SK-N-SH (cell line): ENCODE measurements at regions not wholly inside any gene's neighbourhood (a gene's known extent, or its start where the extent isn't known, plus 50 kb on each side); places are given as distances from the start of the nearest gene placed in this dataset.

ENCODE experiments used
- CTCF ChIA-PET: fragments of 300-600, 350-600 bp; formaldehyde crosslinking; extraction: SDS; loops from one replicate; lab custom pipeline; 2021; lab: Yijun Ruan, JAX
- POLR2A ChIA-PET: fragments of 350-600 bp; sonication (Branson Sonifier 250); formaldehyde crosslinking; extraction: SDS; loops from one replicate; lab custom pipeline; 2020; ENCODE audit warnings: antibody characterized with exemption, inconsistent platforms; lab: Yijun Ruan, JAX
- DNase-seq: peaks from one replicate; pipeline ENCODE4 v3.0.0; 2012
- H2AFZ ChIP-seq: fragments of 200-600 bp; sonication (generic); 2 replicates; pipeline ENCODE4 v1.8.1; 2016; ENCODE audit warnings: antibody characterized with exemption, mild to moderate bottlenecking, low read depth
- H3F3A ChIP-seq: fragments of 200-600 bp; sonication (generic); replicated peaks from 2 replicates; pipeline ENCODE3; 2016; ENCODE audit warnings: antibody characterized with exemption, mild to moderate bottlenecking; ENCODE audit not compliant: insufficient read depth
- H3K27ac ChIP-seq, 2 experiments: fragments of 200-500 bp in 1 of 2; fragments of 200-600 bp in 1 of 2; sonication (Bioruptor generic) in 1 of 2; sonication (generic), shearing (Covaris generic) in 1 of 2; 2 replicates each; pipeline versions ENCODE4 v1.5.1 to v1.6.1; 2014 to 2016; ENCODE audit warnings: low read depth in 2 of 2, inconsistent platforms in 1 of 2, low read length in 1 of 2, mild to moderate bottlenecking in 1 of 2, mixed read lengths in 1 of 2
- H3K27me3 ChIP-seq: fragments of 200-600 bp; sonication (generic), shearing (Covaris generic); 2 replicates; pipeline ENCODE4 v1.6.1; 2016; ENCODE audit warnings: mixed run types; ENCODE audit not compliant: insufficient read depth
- H3K36me3 ChIP-seq, 2 experiments: fragments of 200-500 bp in 1 of 2; fragments of 200-600 bp in 1 of 2; sonication (Bioruptor generic) in 1 of 2; sonication (generic) in 1 of 2; replicated peaks in 1 of 2; 2 replicates each; pipeline versions ENCODE3 to v1.5.1; 2014 to 2016; ENCODE audit warnings: low read length in 1 of 2, mild to moderate bottlenecking in 1 of 2; ENCODE audit not compliant: insufficient read depth in 2 of 2, control insufficient read depth in 1 of 2
- H3K4me1 ChIP-seq, 2 experiments: fragments of 200-500 bp in 1 of 2; fragments of 200-600 bp in 1 of 2; sonication (Bioruptor generic) in 1 of 2; sonication (generic), shearing (Covaris generic) in 1 of 2; 2 replicates each; pipeline versions ENCODE4 v1.5.1 to v1.6.1; 2014 to 2016; ENCODE audit warnings: low read depth in 1 of 2, low read length in 1 of 2, mixed run types in 1 of 2; ENCODE audit not compliant: insufficient read depth in 2 of 2, control insufficient read depth in 1 of 2
- H3K4me2 ChIP-seq: fragments of 200-600 bp; sonication (generic), shearing (Covaris generic); 2 replicates; pipeline ENCODE4 v1.6.1; 2017; ENCODE audit warnings: mixed run types
- H3K4me3 ChIP-seq, 2 experiments: fragments of 200-500 bp in 1 of 2; fragments of 200-600 bp in 1 of 2; sonication (Bioruptor generic) in 1 of 2; sonication (generic), shearing (Covaris generic) in 1 of 2; 2 replicates each; pipeline versions ENCODE4 v1.5.1 to v1.8.1; 2014 to 2016; ENCODE audit warnings: low read depth in 2 of 2, inconsistent platforms in 1 of 2, low read length in 1 of 2, mild to moderate bottlenecking in 1 of 2, mixed read lengths in 1 of 2, moderate library complexity in 1 of 2
- H3K79me2 ChIP-seq: fragments of 200-600 bp; sonication (generic); 2 replicates; pipeline ENCODE4 v1.8.1; 2017; ENCODE audit warnings: mild to moderate bottlenecking; ENCODE audit not compliant: insufficient read depth
- H3K9ac ChIP-seq: fragments of 200-600 bp; sonication (generic); 2 replicates; pipeline ENCODE4 v1.6.1; 2017; ENCODE audit warnings: mixed run types
- H3K9me2 ChIP-seq: fragments of 200-600 bp; sonication (generic); 2 replicates; pipeline ENCODE4 v1.6.1; 2017; ENCODE audit warnings: mixed run types
- H3K9me3 ChIP-seq: fragments of 200-600 bp; sonication (generic); 2 replicates; pipeline ENCODE4 v1.6.1; 2017; ENCODE audit warnings: mixed run types, mild to moderate bottlenecking, moderate library complexity
- H4K20me1 ChIP-seq: fragments of 200-600 bp; sonication (generic); 2 replicates; pipeline ENCODE4 v1.6.1; 2017; ENCODE audit warnings: mild to moderate bottlenecking, mixed run types; ENCODE audit not compliant: insufficient read depth
- ELF1 ChIP-seq: IDR thresholded peaks from 2 replicates; pipeline ENCODE4 v1.4.0; 2012
- EP300 ChIP-seq, 2 experiments: IDR thresholded peaks; 2 replicates each; pipeline versions ENCODE4 v1.4.0 to v1.6.1; 2012; ENCODE audit warnings: borderline replicate concordance in 1 of 2, low read depth in 1 of 2, low read length in 1 of 2
- GABPA ChIP-seq: IDR thresholded peaks from 2 replicates; pipeline ENCODE4 v1.4.0; 2012; ENCODE audit warnings: low read depth, mild to moderate bottlenecking
- JUND ChIP-seq: IDR thresholded peaks from 2 replicates; pipeline ENCODE4 v1.4.0; 2012
- MEF2A ChIP-seq: IDR thresholded peaks from 2 replicates; pipeline ENCODE4 v1.4.0; 2012; ENCODE audit warnings: low read depth, borderline replicate concordance
- MXI1 ChIP-seq: IDR thresholded peaks from 2 replicates; pipeline ENCODE4 v1.6.1; 2012; ENCODE audit warnings: mild to moderate bottlenecking, low read depth, low read length, improper control_type of control experiment
- NRF1 ChIP-seq: IDR thresholded peaks from 2 replicates; pipeline ENCODE4 v1.6.1; 2012; ENCODE audit warnings: low read depth, mild to moderate bottlenecking, low read length
- RAD21 ChIP-seq: IDR thresholded peaks from 2 replicates; pipeline ENCODE4 v1.6.1; 2012; ENCODE audit warnings: mild to moderate bottlenecking, low read length
- RXRA ChIP-seq: IDR thresholded peaks from 2 replicates; pipeline ENCODE4 v1.4.0; 2012; ENCODE audit warnings: low read depth, mild to moderate bottlenecking, borderline replicate concordance
- SIN3A ChIP-seq: IDR thresholded peaks from 2 replicates; pipeline ENCODE4 v1.6.1; 2012; ENCODE audit warnings: low read depth, mild to moderate bottlenecking, low read length, moderate library complexity, borderline replicate concordance
- SMC3 ChIP-seq: IDR thresholded peaks from 2 replicates; pipeline ENCODE4 v1.6.1; 2012; ENCODE audit warnings: low read depth, low read length, improper control_type of control experiment
- TAF1 ChIP-seq: IDR thresholded peaks from 2 replicates; pipeline ENCODE4 v1.6.1; 2012; ENCODE audit warnings: low read depth, mild to moderate bottlenecking, low read length, moderate library complexity, borderline replicate concordance
- TEAD4 ChIP-seq: IDR thresholded peaks from 2 replicates; pipeline ENCODE4 v1.4.0; 2012; ENCODE audit warnings: mild to moderate bottlenecking, borderline replicate concordance; ENCODE audit not compliant: insufficient read depth
- WGBS: methylation state at CpG from one replicate; pipeline ENCODE4 v1.1.6; 2017; ENCODE audit warnings: low lambda C conversion rate; 5-methylcytosine and 5-hydroxymethylcytosine counted together
- TF ChIP-seq, protein P1 (sequence below): fragments of 200-600 bp; sonication (generic); IDR thresholded peaks from 2 replicates; pipeline ENCODE4 v1.6.1; 2017; ENCODE audit warnings: antibody characterized with exemption, mild to moderate bottlenecking, moderate library complexity
- TF ChIP-seq, protein P2 (sequence below): fragments of 150-350 bp; IDR thresholded peaks from 2 replicates; pipeline ENCODE4 v1.6.1; 2017; ENCODE audit warnings: antibody characterized with exemption, low read length, low read depth, borderline replicate concordance
- TF ChIP-seq, protein P3 (sequence below): IDR thresholded peaks from 2 replicates; pipeline ENCODE4 v1.6.1; 2012; ENCODE audit warnings: mild to moderate bottlenecking, low read depth, low read length, moderate library complexity
- TF ChIP-seq, protein P4 (sequence below): IDR thresholded peaks from 2 replicates; pipeline ENCODE4; 2012
- TF ChIP-seq, protein P5 (sequence below): IDR thresholded peaks from 2 replicates; pipeline ENCODE4 v1.4.0; 2012; ENCODE audit warnings: low read depth, borderline replicate concordance
- TF ChIP-seq, protein P6 (sequence below): IDR thresholded peaks from 2 replicates; pipeline ENCODE4 v1.4.0; 2012; ENCODE audit warnings: low read depth, borderline replicate concordance

DNA sequence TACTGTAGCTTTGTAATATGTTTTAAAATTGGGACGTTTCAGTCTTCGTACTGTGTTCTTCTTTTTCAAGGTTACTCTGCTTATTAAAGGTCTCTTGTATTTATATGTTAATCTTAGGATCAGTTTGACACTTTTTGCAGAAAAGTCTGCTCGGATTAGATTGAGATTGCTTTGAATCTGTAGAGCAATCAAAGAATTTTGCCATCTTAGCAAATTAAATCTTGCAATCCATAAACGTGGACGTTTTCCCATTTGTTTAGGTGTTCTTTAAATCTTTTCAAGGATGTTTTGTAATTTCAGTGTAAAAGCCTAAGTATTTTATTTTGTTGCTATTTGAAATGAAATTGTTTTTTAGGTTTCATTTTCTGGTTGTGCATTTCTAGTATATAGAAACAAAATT is 78.0 kb upstream of the GTSF1L start:
- Histone ChIP-seq H3K9ac (no peak overlapping the region), H3K4me2 (no peak overlapping the region), H3K9me3 (peaks cover 7% of the 10 kb centered on the region; the same call in 1 of the 2 replicates), H3K27me3 (no peaks in the 10 kb centered on the region), H3K4me3 (no peak overlapping the region), H4K20me1 (no peaks in the 10 kb centered on the region), H3K4me1 (peaks cover 0 to 2% of the 10 kb centered on the region in 2 experiments; a peak in 1 of 4 replicates), H3K9me2 (no peaks in the 10 kb centered on the region), H3K79me2 (no peaks in the 10 kb centered on the region), H3K36me3 (no peaks in the 10 kb centered on the region), H3K27ac (no peak overlapping the region), H2AFZ (no peak overlapping the region), H3F3A (no peaks in the 10 kb centered on the region)
- no peak for DNase-seq
- TF ChIP-seq JUND (no peak), EP300 (IDR thresholded peaks at IDR 0.05; ENCODE audit: borderline replicate concordance in 1 of 2, low read depth in 1 of 2, low read length in 1 of 2) (no peak), SMC3 (no peak), NRF1 (no peak), SIN3A (no peak), GABPA (no peak), TAF1 (no peak), RXRA (no peak), MEF2A (no peak), TEAD4 (no peak), ELF1 (no peak), RAD21 (no peak), MXI1 (no peak)
- TF ChIP-seq, protein P1, sequence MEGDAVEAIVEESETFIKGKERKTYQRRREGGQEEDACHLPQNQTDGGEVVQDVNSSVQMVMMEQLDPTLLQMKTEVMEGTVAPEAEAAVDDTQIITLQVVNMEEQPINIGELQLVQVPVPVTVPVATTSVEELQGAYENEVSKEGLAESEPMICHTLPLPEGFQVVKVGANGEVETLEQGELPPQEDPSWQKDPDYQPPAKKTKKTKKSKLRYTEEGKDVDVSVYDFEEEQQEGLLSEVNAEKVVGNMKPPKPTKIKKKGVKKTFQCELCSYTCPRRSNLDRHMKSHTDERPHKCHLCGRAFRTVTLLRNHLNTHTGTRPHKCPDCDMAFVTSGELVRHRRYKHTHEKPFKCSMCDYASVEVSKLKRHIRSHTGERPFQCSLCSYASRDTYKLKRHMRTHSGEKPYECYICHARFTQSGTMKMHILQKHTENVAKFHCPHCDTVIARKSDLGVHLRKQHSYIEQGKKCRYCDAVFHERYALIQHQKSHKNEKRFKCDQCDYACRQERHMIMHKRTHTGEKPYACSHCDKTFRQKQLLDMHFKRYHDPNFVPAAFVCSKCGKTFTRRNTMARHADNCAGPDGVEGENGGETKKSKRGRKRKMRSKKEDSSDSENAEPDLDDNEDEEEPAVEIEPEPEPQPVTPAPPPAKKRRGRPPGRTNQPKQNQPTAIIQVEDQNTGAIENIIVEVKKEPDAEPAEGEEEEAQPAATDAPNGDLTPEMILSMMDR = no peak
- TF ChIP-seq, protein P2, sequence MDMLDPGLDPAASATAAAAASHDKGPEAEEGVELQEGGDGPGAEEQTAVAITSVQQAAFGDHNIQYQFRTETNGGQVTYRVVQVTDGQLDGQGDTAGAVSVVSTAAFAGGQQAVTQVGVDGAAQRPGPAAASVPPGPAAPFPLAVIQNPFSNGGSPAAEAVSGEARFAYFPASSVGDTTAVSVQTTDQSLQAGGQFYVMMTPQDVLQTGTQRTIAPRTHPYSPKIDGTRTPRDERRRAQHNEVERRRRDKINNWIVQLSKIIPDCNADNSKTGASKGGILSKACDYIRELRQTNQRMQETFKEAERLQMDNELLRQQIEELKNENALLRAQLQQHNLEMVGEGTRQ = no peak
- TF ChIP-seq, protein P3, sequence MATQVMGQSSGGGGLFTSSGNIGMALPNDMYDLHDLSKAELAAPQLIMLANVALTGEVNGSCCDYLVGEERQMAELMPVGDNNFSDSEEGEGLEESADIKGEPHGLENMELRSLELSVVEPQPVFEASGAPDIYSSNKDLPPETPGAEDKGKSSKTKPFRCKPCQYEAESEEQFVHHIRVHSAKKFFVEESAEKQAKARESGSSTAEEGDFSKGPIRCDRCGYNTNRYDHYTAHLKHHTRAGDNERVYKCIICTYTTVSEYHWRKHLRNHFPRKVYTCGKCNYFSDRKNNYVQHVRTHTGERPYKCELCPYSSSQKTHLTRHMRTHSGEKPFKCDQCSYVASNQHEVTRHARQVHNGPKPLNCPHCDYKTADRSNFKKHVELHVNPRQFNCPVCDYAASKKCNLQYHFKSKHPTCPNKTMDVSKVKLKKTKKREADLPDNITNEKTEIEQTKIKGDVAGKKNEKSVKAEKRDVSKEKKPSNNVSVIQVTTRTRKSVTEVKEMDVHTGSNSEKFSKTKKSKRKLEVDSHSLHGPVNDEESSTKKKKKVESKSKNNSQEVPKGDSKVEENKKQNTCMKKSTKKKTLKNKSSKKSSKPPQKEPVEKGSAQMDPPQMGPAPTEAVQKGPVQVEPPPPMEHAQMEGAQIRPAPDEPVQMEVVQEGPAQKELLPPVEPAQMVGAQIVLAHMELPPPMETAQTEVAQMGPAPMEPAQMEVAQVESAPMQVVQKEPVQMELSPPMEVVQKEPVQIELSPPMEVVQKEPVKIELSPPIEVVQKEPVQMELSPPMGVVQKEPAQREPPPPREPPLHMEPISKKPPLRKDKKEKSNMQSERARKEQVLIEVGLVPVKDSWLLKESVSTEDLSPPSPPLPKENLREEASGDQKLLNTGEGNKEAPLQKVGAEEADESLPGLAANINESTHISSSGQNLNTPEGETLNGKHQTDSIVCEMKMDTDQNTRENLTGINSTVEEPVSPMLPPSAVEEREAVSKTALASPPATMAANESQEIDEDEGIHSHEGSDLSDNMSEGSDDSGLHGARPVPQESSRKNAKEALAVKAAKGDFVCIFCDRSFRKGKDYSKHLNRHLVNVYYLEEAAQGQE = no peak
- TF ChIP-seq, protein P4, sequence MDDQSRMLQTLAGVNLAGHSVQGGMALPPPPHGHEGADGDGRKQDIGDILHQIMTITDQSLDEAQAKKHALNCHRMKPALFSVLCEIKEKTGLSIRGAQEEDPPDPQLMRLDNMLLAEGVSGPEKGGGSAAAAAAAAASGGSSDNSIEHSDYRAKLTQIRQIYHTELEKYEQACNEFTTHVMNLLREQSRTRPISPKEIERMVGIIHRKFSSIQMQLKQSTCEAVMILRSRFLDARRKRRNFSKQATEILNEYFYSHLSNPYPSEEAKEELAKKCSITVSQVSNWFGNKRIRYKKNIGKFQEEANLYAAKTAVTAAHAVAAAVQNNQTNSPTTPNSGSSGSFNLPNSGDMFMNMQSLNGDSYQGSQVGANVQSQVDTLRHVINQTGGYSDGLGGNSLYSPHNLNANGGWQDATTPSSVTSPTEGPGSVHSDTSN = no peak
- TF ChIP-seq, protein P5, sequence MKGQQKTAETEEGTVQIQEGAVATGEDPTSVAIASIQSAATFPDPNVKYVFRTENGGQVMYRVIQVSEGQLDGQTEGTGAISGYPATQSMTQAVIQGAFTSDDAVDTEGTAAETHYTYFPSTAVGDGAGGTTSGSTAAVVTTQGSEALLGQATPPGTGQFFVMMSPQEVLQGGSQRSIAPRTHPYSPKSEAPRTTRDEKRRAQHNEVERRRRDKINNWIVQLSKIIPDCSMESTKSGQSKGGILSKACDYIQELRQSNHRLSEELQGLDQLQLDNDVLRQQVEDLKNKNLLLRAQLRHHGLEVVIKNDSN = no peak
- TF ChIP-seq, protein P6, sequence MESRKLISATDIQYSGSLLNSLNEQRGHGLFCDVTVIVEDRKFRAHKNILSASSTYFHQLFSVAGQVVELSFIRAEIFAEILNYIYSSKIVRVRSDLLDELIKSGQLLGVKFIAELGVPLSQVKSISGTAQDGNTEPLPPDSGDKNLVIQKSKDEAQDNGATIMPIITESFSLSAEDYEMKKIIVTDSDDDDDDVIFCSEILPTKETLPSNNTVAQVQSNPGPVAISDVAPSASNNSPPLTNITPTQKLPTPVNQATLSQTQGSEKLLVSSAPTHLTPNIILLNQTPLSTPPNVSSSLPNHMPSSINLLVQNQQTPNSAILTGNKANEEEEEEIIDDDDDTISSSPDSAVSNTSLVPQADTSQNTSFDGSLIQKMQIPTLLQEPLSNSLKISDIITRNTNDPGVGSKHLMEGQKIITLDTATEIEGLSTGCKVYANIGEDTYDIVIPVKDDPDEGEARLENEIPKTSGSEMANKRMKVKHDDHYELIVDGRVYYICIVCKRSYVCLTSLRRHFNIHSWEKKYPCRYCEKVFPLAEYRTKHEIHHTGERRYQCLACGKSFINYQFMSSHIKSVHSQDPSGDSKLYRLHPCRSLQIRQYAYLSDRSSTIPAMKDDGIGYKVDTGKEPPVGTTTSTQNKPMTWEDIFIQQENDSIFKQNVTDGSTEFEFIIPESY = no peak
- ChIA-PET POLR2A (no interaction called here), CTCF (interaction anchor here (0.8 kb wide), 1 partner anchor 122 kb away, joined by 3 read pairs; no protein-coding TSS in a partner anchor)
- WGBS = 20% methylated on average over 5 of the region's 5 CpGs
